B cell (primary cell): ENCODE measurements at regions not wholly inside any gene's neighbourhood (a gene's known extent, or its start where the extent isn't known, plus 50 kb on each side); places are given as distances from the start of the nearest gene placed in this dataset.

ENCODE experiments used
- EZH2 ChIP-seq: IDR thresholded peaks from 2 replicates; pipeline ENCODE4 v1.6.1; 2012; ENCODE audit warnings: borderline replicate concordance, low read depth, mild to moderate bottlenecking, moderate library complexity, low read length; ENCODE audit not compliant: insufficient read depth, poor library complexity, severe bottlenecking
- TF ChIP-seq, protein P1 (sequence below): fragments of 200-600 bp; IDR thresholded peaks from one replicate; pipeline ENCODE4 v1.8.0; 2022; ENCODE audit warnings: antibody characterized with exemption, mild to moderate bottlenecking

DNA sequence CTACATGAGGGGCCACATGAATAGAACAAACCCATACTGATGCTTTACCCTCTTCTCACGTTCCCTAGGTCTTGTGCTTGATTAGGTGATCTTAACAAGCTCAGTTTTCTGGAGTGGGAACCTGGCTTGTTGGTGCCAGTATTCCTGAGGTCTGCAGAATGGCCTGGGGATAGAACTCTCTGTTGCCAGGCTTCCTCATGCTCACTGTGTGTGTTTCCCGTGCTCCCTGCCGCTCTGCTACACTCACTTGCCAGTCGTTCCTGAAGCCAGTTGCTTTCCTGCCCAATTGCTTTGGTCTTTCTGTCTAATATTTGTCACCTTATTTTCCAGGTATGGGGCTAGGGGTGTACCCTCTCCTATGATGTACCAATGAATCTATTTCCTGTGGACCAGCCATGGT lies 2111.5 kb upstream of the PIK3C3 start:
- no peak for TF ChIP-seq EZH2
- TF ChIP-seq, protein P1, sequence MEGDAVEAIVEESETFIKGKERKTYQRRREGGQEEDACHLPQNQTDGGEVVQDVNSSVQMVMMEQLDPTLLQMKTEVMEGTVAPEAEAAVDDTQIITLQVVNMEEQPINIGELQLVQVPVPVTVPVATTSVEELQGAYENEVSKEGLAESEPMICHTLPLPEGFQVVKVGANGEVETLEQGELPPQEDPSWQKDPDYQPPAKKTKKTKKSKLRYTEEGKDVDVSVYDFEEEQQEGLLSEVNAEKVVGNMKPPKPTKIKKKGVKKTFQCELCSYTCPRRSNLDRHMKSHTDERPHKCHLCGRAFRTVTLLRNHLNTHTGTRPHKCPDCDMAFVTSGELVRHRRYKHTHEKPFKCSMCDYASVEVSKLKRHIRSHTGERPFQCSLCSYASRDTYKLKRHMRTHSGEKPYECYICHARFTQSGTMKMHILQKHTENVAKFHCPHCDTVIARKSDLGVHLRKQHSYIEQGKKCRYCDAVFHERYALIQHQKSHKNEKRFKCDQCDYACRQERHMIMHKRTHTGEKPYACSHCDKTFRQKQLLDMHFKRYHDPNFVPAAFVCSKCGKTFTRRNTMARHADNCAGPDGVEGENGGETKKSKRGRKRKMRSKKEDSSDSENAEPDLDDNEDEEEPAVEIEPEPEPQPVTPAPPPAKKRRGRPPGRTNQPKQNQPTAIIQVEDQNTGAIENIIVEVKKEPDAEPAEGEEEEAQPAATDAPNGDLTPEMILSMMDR = no peak
